ENCODE measurements at regions not wholly inside any gene's neighbourhood (a gene's known extent, or its start where the extent isn't known, plus 50 kb on each side); places are given as distances from the start of the nearest gene placed in this dataset.

GRCh38 chr11:45724153-45724552 lies 58.7 kb upstream of the CHST1 start:
- no peak for DNase-seq

DNA sequence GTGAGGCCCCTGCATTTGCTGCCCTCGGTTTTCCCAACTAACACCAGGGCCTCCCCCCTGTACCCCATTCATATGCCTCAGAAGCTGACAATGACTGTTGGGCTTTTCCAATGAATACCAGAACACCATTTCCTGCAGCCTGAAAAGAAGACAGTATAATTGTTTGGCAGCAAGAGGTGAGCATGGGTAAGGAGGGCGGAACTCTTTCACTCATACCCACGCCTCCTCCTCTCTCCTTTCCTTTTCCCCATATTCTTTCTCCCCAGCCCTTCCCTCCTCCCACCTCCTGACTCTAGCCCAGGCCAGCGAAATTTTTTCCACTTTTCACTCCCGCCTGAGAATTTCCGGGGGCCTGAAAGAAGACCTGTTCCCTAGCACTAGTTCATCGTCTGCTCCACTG lies 58.0 kb upstream of the CHST1 start:
- DNase-seq, result no peak

GRCh38 chr11:45722144-45722543 lies 56.7 kb upstream of the CHST1 start:
- no peak for DNase-seq

DNA sequence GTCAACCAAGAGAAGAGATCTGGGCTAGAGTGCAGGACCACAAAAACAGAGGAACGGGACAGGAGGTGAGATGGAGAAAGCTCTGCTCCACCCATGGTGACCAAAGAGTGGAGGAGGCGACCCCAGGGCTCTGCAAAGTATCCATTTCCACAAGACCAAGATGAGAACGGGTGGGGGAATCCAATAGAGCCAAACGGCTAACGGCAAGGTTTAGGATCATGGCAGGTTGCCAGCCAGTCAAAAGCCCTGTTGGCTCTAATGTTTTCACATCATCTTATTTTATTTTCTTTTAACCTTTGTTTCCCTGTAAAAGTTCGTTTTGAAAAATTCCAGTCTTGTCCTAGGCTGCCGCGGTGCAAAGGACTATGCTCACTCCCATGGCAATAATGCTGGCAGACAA lies 52.1 kb upstream of the CHST1 start:
- DNase-seq, result no peak

- no peak for DNase-seq
Measured at GRCh38 chr11:45715418-45715817, 50.0 kb upstream of the CHST1 start.

Measured in hypothalamus (tissue), 51 donors.